GM23338 (cell line): ENCODE measurements at regions not wholly inside any gene's neighbourhood (a gene's known extent, or its start where the extent isn't known, plus 50 kb on each side); places are given as distances from the start of the nearest gene placed in this dataset.

ENCODE experiments used
- CTCF ChIP-seq, 2 experiments: fragments of 200-600 bp in 1 of 2; sonication (generic) in 1 of 2; conservative IDR thresholded peaks; 2 replicates each; pipeline versions ENCODE4 v1.5.1 to v1.6.1; 2016 to 2017; ENCODE audit warnings: antibody characterized with exemption in 2 of 2, low read depth in 2 of 2, mild to moderate bottlenecking in 2 of 2, moderate library complexity in 1 of 2
- EZH2 ChIP-seq: fragments of 200-600 bp; sonication (generic); IDR thresholded peaks from one replicate; pipeline ENCODE4 v1.8.0; 2017; ENCODE audit warnings: antibody characterized with exemption, mild to moderate bottlenecking, low read depth; ENCODE audit not compliant: unreplicated experiment
- EZH2phosphoT487 ChIP-seq: fragments of 200-600 bp; sonication (generic); IDR thresholded peaks from one replicate; pipeline ENCODE4 v1.8.1; 2018; ENCODE audit warnings: antibody characterized with exemption; ENCODE audit not compliant: unreplicated experiment
- NANOG ChIP-seq: IDR thresholded peaks from 2 replicates; pipeline ENCODE4 v1.6.1; 2016; ENCODE audit warnings: antibody characterized with exemption, borderline replicate concordance
- POLR2AphosphoS5 ChIP-seq: IDR thresholded peaks from 2 replicates; pipeline ENCODE4 v1.6.1; 2016; ENCODE audit warnings: antibody characterized with exemption, low read depth
- STAT1 ChIP-seq: IDR thresholded peaks from one replicate; pipeline ENCODE4 v1.6.1; 2016; ENCODE audit warnings: antibody characterized with exemption; ENCODE audit not compliant: unreplicated experiment
- ZNF331 ChIP-seq: fragments of 250-450 bp; sonication (Bioruptor Pico); IDR thresholded peaks from 2 replicates; pipeline ENCODE4 v1.5.0; 2020; ENCODE audit warnings: low read depth, mild to moderate bottlenecking, moderate library complexity
- TF ChIP-seq, protein P1 (sequence below): IDR thresholded peaks from one replicate; pipeline ENCODE4 v1.6.1; 2018; ENCODE audit warnings: antibody characterized with exemption; ENCODE audit not compliant: unreplicated experiment

DNA sequence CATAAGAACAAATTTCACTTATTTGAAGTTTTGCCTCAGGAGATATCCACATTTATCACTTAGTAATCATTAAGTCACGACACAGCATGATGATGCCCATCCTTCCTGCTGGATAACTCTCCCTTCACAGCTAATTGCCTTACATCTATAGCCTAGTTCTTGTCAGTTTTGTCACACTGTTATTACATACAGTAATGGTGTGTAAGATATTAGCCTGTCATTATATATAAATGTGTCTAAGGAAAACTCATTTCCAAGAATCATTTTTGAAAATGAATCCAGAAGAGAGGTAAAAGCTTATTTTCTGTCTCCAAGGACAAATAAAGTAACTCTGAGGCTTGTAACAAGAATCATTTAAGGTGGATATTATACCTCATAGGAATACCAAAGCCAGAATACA, 193.2 kb upstream of the ARID2 start:
- no peak for TF ChIP-seq EZH2
- no peak for TF ChIP-seq ZNF331 (CRISPR knock-in tag)
- TF ChIP-seq CTCF (conservative IDR thresholded peaks at IDR 0.05; ENCODE audit: low read depth in 2 of 2) = no peak
- TF ChIP-seq, protein P1, sequence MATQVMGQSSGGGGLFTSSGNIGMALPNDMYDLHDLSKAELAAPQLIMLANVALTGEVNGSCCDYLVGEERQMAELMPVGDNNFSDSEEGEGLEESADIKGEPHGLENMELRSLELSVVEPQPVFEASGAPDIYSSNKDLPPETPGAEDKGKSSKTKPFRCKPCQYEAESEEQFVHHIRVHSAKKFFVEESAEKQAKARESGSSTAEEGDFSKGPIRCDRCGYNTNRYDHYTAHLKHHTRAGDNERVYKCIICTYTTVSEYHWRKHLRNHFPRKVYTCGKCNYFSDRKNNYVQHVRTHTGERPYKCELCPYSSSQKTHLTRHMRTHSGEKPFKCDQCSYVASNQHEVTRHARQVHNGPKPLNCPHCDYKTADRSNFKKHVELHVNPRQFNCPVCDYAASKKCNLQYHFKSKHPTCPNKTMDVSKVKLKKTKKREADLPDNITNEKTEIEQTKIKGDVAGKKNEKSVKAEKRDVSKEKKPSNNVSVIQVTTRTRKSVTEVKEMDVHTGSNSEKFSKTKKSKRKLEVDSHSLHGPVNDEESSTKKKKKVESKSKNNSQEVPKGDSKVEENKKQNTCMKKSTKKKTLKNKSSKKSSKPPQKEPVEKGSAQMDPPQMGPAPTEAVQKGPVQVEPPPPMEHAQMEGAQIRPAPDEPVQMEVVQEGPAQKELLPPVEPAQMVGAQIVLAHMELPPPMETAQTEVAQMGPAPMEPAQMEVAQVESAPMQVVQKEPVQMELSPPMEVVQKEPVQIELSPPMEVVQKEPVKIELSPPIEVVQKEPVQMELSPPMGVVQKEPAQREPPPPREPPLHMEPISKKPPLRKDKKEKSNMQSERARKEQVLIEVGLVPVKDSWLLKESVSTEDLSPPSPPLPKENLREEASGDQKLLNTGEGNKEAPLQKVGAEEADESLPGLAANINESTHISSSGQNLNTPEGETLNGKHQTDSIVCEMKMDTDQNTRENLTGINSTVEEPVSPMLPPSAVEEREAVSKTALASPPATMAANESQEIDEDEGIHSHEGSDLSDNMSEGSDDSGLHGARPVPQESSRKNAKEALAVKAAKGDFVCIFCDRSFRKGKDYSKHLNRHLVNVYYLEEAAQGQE = no peak
- TF ChIP-seq NANOG = no peak
- no peak for TF ChIP-seq POLR2AphosphoS5
- TF ChIP-seq EZH2phosphoT487 = no peak
- no peak for TF ChIP-seq STAT1
